DND-41 (cell line): ENCODE measurements at regions not wholly inside any gene's neighbourhood (a gene's known extent, or its start where the extent isn't known, plus 50 kb on each side); places are given as distances from the start of the nearest gene placed in this dataset.

Source experiments
- CTCF ChIP-seq: IDR thresholded peaks from 2 replicates; pipeline ENCODE4 v1.5.1; 2012; ENCODE audit warnings: borderline replicate concordance, low read length, moderate library complexity, mild to moderate bottlenecking; ENCODE audit not compliant: poor library complexity, severe bottlenecking; ENCODE audit errors: extremely low read depth
- EZH2 ChIP-seq: IDR thresholded peaks from 3 replicates; pipeline ENCODE4 v1.6.1; 2012; ENCODE audit warnings: borderline replicate concordance, low read depth, mild to moderate bottlenecking, moderate library complexity, low read length, inconsistent platforms; ENCODE audit not compliant: severe bottlenecking

GRCh38 chr2:237250599-237250998 is 163.4 kb downstream of the COL6A3 start:
- TF ChIP-seq CTCF (no peak), EZH2 (no peak)
